DND-41 (cell line): ENCODE measurements at regions not wholly inside any gene's neighbourhood (a gene's known extent, or its start where the extent isn't known, plus 50 kb on each side); places are given as distances from the start of the nearest gene placed in this dataset.

Experiments
- ATAC-seq: fragments of 200-7000 bp; cut with Tn5 transposase; 3 replicates; pipeline ENCODE4 v1.9.1; 2021; ENCODE audit warnings: low read depth; ENCODE audit not compliant: insufficient read depth
- DNase-seq: peaks from one replicate; pipeline ENCODE4 v3.0.0-alpha.2; 2020
- H2AFZ ChIP-seq: 2 replicates; pipeline ENCODE4 v1.6.0; 2012; ENCODE audit warnings: low read depth, low read length
- H3K27ac ChIP-seq: 2 replicates; pipeline ENCODE4 v1.5.1; 2012; ENCODE audit warnings: low read length, inconsistent platforms
- H3K27me3 ChIP-seq: fragments of 200-600 bp; sonication (generic); 2 replicates; pipeline ENCODE4 v1.6.0; 2012; ENCODE audit warnings: low read length, mild to moderate bottlenecking, inconsistent platforms; ENCODE audit not compliant: insufficient read depth, poor library complexity
- H3K36me3 ChIP-seq: 2 replicates; pipeline ENCODE4 v1.5.1; 2012; ENCODE audit warnings: low read length, inconsistent platforms; ENCODE audit not compliant: insufficient read depth
- H3K4me1 ChIP-seq: 2 replicates; pipeline ENCODE4 v1.5.1; 2012; ENCODE audit warnings: mild to moderate bottlenecking, low read length; ENCODE audit not compliant: insufficient read depth
- H3K4me2 ChIP-seq: 2 replicates; pipeline ENCODE4 v1.6.0; 2012; ENCODE audit warnings: mild to moderate bottlenecking, moderate library complexity, low read length, inconsistent platforms; ENCODE audit not compliant: insufficient read depth
- H3K4me3 ChIP-seq, 2 experiments: fragments of 200-600 bp in 1 of 2; shearing (Covaris generic) in 1 of 2; 2 replicates each; pipeline ENCODE4 v1.5.1; 2012 to 2016; ENCODE audit warnings: inconsistent platforms in 2 of 2, low read length in 2 of 2, mild to moderate bottlenecking in 2 of 2, low read depth in 1 of 2, moderate library complexity in 1 of 2
- H3K79me2 ChIP-seq: 2 replicates; pipeline ENCODE4 v1.6.0; 2012; ENCODE audit warnings: low read length, inconsistent platforms; ENCODE audit not compliant: insufficient read depth
- H3K9ac ChIP-seq: 2 replicates; pipeline ENCODE4 v1.6.0; 2012; ENCODE audit warnings: low read depth, mild to moderate bottlenecking, inconsistent platforms, low read length, moderate library complexity
- H3K9me3 ChIP-seq: 2 replicates; pipeline ENCODE4 v1.5.1; 2012; ENCODE audit warnings: low read length, moderate library complexity, mild to moderate bottlenecking, inconsistent platforms; ENCODE audit not compliant: insufficient read depth, severe bottlenecking
- H4K20me1 ChIP-seq: 2 replicates; pipeline ENCODE4 v1.6.0; 2012; ENCODE audit warnings: low read length; ENCODE audit not compliant: insufficient read depth
- CTCF ChIP-seq: IDR thresholded peaks from 2 replicates; pipeline ENCODE4 v1.5.1; 2012; ENCODE audit warnings: borderline replicate concordance, low read length, moderate library complexity, mild to moderate bottlenecking; ENCODE audit not compliant: poor library complexity, severe bottlenecking; ENCODE audit errors: extremely low read depth
- EZH2 ChIP-seq: IDR thresholded peaks from 3 replicates; pipeline ENCODE4 v1.6.1; 2012; ENCODE audit warnings: borderline replicate concordance, low read depth, mild to moderate bottlenecking, moderate library complexity, low read length, inconsistent platforms; ENCODE audit not compliant: severe bottlenecking

DNA sequence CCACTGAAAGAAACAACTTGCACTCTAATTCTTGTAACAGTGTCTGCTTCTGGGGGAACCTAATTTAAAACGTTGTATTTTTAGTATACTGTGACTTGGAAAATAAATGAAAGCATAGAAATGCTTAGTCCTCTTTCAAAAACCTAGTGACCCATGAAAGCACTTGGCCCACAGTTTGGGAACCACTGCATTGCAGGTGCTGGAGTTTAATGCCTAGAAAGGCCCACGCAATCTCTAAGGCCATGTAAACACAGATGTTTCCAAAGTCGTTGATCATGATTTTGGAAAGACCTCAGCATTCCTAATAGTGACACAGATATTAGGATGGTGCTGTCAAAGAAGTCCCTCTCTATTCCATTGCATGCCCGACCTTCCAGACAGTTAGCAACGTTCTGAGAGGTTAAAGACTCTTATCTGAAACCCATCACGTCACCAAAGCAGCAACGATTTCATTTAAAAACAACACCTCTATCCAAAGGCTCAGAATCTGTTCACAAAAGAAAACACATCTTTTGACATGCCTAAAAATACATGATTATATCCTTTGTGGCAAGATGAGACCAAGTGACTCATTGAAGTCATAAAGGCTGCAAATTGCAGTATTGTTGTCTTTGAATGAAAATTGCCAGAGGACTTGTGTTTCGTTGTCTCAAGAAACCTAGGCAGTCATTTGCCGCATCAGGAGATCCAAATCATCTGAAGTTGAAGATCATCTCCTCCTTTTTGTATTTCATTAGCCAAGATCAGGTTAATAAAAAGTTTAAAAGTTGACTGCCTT, 328.0 kb upstream of the ZNF507 start:
- Histone ChIP-seq H4K20me1 (no peaks in the 10 kb centered on the region), H3K79me2 (no peaks in the 10 kb centered on the region), H3K4me3 (no peak overlapping the region), H3K9me3 (no peaks in the 10 kb centered on the region), H3K27me3 (no peaks in the 10 kb centered on the region), H2AFZ (no peak overlapping the region), H3K36me3 (no peaks in the 10 kb centered on the region), H3K9ac (no peak overlapping the region), H3K4me1 (no peaks in the 10 kb centered on the region), H3K4me2 (no peak overlapping the region), H3K27ac (no peak overlapping the region)
- DNase-seq: no peak
- no peak for ATAC-seq
- TF ChIP-seq CTCF: no peak
- TF ChIP-seq EZH2: no peak

DNA sequence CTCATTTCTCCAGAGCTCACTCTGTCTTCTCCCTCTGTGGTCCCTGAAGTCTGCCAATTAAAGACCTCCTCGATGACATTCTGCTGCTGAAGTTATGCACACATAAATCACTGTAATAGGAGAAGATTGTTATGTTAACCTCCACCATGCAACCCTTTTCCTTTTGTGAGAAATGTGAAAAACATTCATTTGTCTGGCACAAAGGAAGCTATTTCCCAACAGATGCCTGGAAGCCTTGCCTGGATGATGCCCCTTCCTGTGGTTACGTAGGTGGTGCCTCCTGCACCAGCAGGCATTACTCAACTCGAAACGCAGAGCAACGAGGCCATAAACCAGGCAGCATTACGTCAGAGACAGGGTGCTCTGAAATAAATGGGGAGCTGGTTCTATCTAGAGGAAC, 327.4 kb upstream of the ZNF507 start:
- no peak overlapping the region for H3K9ac ChIP-seq
- no peaks in the 10 kb centered on the region for H3K4me1 ChIP-seq
- H3K9me3 ChIP-seq: no peaks in the 10 kb centered on the region
- no peak overlapping the region for H2AFZ ChIP-seq
- H4K20me1 ChIP-seq: no peaks in the 10 kb centered on the region
- no peaks in the 10 kb centered on the region for H3K79me2 ChIP-seq
- ATAC-seq (no peak), DNase-seq (no peak)
- no peaks in the 10 kb centered on the region for H3K27me3 ChIP-seq
- no peaks in the 10 kb centered on the region for H3K36me3 ChIP-seq
- no peak overlapping the region for H3K27ac ChIP-seq
- H3K4me2 ChIP-seq: no peak overlapping the region
- H3K4me3 ChIP-seq: no peak overlapping the region
- TF ChIP-seq EZH2 (no peak), CTCF (no peak)

- TF ChIP-seq EZH2 (no peak), CTCF (no peak)
- DNase-seq: no peak
- H2AFZ ChIP-seq: no peak overlapping the region
- no peaks in the 10 kb centered on the region for H4K20me1 ChIP-seq
- H3K27ac ChIP-seq: no peak overlapping the region
- no peaks in the 10 kb centered on the region for H3K36me3 ChIP-seq
- H3K4me2 ChIP-seq: no peak overlapping the region
- H3K9me3 ChIP-seq: no peaks in the 10 kb centered on the region
- H3K4me1 ChIP-seq: no peaks in the 10 kb centered on the region
- H3K79me2 ChIP-seq: no peaks in the 10 kb centered on the region
- ATAC-seq: no peak
- H3K9ac ChIP-seq: no peak overlapping the region
- no peak overlapping the region for H3K4me3 ChIP-seq
- no peaks in the 10 kb centered on the region for H3K27me3 ChIP-seq
Measured at GRCh38 chr19:32020538-32020937, 324.9 kb upstream of the ZNF507 start.
